GM23338 (cell line): ENCODE measurements at regions not wholly inside any gene's neighbourhood (a gene's known extent, or its start where the extent isn't known, plus 50 kb on each side); places are given as distances from the start of the nearest gene placed in this dataset.

ENCODE experiments used
- ATAC-seq: fragments of 200-7000 bp; cut with Tn5 transposase; 3 replicates; pipeline ENCODE4 v1.9.1; 2020
- DNase-seq: peaks from one replicate; pipeline ENCODE4 v3.0.0-alpha.2; 2015; ENCODE audit warnings: low spot score
- H2AFZ ChIP-seq: fragments of 200-600 bp; sonication (generic); 2 replicates; pipeline ENCODE4 v1.8.0; 2016; ENCODE audit warnings: antibody characterized with exemption, mild to moderate bottlenecking, moderate library complexity
- H3F3A ChIP-seq: fragments of 200-600 bp; sonication (generic); replicated peaks from 2 replicates; pipeline ENCODE4 v1.8.0; 2017; ENCODE audit warnings: antibody characterized with exemption, mixed run types, low read depth
- H3K27ac ChIP-seq: fragments of 200-600 bp; sonication (generic); 2 replicates; pipeline ENCODE4 v1.6.1; 2016; ENCODE audit warnings: low read depth
- H3K27me3 ChIP-seq: fragments of 200-600 bp; sonication (generic); 2 replicates; pipeline ENCODE4 v1.8.0; 2016; ENCODE audit warnings: mild to moderate bottlenecking, mixed run types, moderate library complexity; ENCODE audit not compliant: insufficient read depth
- H3K36me3 ChIP-seq: fragments of 200-600 bp; sonication (generic); 2 replicates; pipeline ENCODE4 v1.8.0; 2016; ENCODE audit warnings: mild to moderate bottlenecking; ENCODE audit not compliant: insufficient read depth
- H3K4me1 ChIP-seq: fragments of 200-600 bp; sonication (generic); 2 replicates; pipeline ENCODE4 v1.8.0; 2016; ENCODE audit warnings: mild to moderate bottlenecking, moderate library complexity; ENCODE audit not compliant: insufficient read depth
- H3K4me2 ChIP-seq: fragments of 200-600 bp; sonication (generic); 2 replicates; pipeline ENCODE4 v1.7.1; 2017; ENCODE audit warnings: mixed run types
- H3K4me3 ChIP-seq: fragments of 200-600 bp; sonication (generic); 2 replicates; pipeline ENCODE4 v1.6.1; 2016; ENCODE audit warnings: mixed run types
- H3K79me2 ChIP-seq: fragments of 200-600 bp; sonication (generic); replicated peaks from 2 replicates; pipeline ENCODE4 v1.8.0; 2017; ENCODE audit warnings: mild to moderate bottlenecking; ENCODE audit not compliant: insufficient read depth
- H3K9me2 ChIP-seq: fragments of 200-600 bp; sonication (generic); 2 replicates; pipeline ENCODE4 v1.8.0; 2017; ENCODE audit not compliant: insufficient read depth
- H4K20me1 ChIP-seq: fragments of 200-600 bp; sonication (generic); replicated peaks from 2 replicates; pipeline ENCODE4 v1.8.0; 2017; ENCODE audit warnings: mild to moderate bottlenecking; ENCODE audit not compliant: insufficient read depth
- H3K27ac Mint-ChIP-seq: 2 replicates; pipeline ENCODE4 v1.8.0; 2020; ENCODE audit warnings: inconsistent platforms, mild to moderate bottlenecking, moderate library complexity, mixed read lengths
- H3K27me3 Mint-ChIP-seq: 3 replicates; pipeline ENCODE4 v1.8.0; 2022; ENCODE audit warnings: low read depth, mild to moderate bottlenecking, moderate library complexity, mixed read lengths, inconsistent platforms; ENCODE audit not compliant: insufficient read depth, poor library complexity
- H3K36me3 Mint-ChIP-seq: 3 replicates; pipeline ENCODE4 v1.8.0; 2021; ENCODE audit warnings: low read depth, mild to moderate bottlenecking, inconsistent platforms, moderate library complexity, mixed read lengths
- H3K4me1 Mint-ChIP-seq: 3 replicates; pipeline ENCODE4 v1.8.0; 2020; ENCODE audit warnings: mild to moderate bottlenecking, inconsistent platforms, mixed read lengths
- H3K4me3 Mint-ChIP-seq: 3 replicates; pipeline ENCODE4 v1.8.0; 2021; ENCODE audit warnings: moderate library complexity, mild to moderate bottlenecking, inconsistent platforms, mixed read lengths
- H3K9me3 Mint-ChIP-seq: 3 replicates; pipeline ENCODE4 v1.8.0; 2020; ENCODE audit warnings: moderate library complexity, mild to moderate bottlenecking, inconsistent platforms, mixed read lengths
- CREB1 ChIP-seq: fragments of 250-450 bp; sonication (Bioruptor Pico); IDR thresholded peaks from 2 replicates; pipeline ENCODE4 v1.5.0; 2020; ENCODE audit warnings: low read depth, mild to moderate bottlenecking, moderate library complexity
- EZH2phosphoT487 ChIP-seq: fragments of 200-600 bp; sonication (generic); IDR thresholded peaks from one replicate; pipeline ENCODE4 v1.8.1; 2018; ENCODE audit warnings: antibody characterized with exemption; ENCODE audit not compliant: unreplicated experiment
- JUNB ChIP-seq: IDR thresholded peaks from one replicate; pipeline ENCODE4 v1.6.1; 2016; ENCODE audit warnings: antibody characterized with exemption; ENCODE audit not compliant: unreplicated experiment
- NANOG ChIP-seq: IDR thresholded peaks from 2 replicates; pipeline ENCODE4 v1.6.1; 2016; ENCODE audit warnings: antibody characterized with exemption, borderline replicate concordance
- POLR2AphosphoS5 ChIP-seq: IDR thresholded peaks from 2 replicates; pipeline ENCODE4 v1.6.1; 2016; ENCODE audit warnings: antibody characterized with exemption, low read depth
- ZNF114 ChIP-seq: fragments of 250-450 bp; sonication (Bioruptor Pico); IDR thresholded peaks from 2 replicates; pipeline ENCODE4 v1.5.0; 2020; ENCODE audit warnings: mild to moderate bottlenecking, moderate library complexity
- ZNF331 ChIP-seq: fragments of 250-450 bp; sonication (Bioruptor Pico); IDR thresholded peaks from 2 replicates; pipeline ENCODE4 v1.5.0; 2020; ENCODE audit warnings: low read depth, mild to moderate bottlenecking, moderate library complexity
- TF ChIP-seq, protein P1 (sequence below): fragments of 250-450 bp; sonication (Bioruptor Pico); IDR thresholded peaks from 2 replicates; pipeline ENCODE4 v1.5.0; 2020; ENCODE audit warnings: mild to moderate bottlenecking, moderate library complexity
- TF ChIP-seq, protein P2 (sequence below): IDR thresholded peaks from 2 replicates; pipeline ENCODE4 v1.6.1; 2016; ENCODE audit warnings: antibody characterized with exemption
- TF ChIP-seq, protein P3 (sequence below), 2 experiments: fragments of 200-600 bp in 1 of 2; sonication (generic) in 1 of 2; conservative IDR thresholded peaks; 2 replicates each; pipeline versions ENCODE4 v1.5.1 to v1.6.1; 2016 to 2017; ENCODE audit warnings: antibody characterized with exemption in 2 of 2, low read depth in 2 of 2, mild to moderate bottlenecking in 2 of 2, moderate library complexity in 1 of 2
- TF ChIP-seq, protein P4 (sequence below): IDR thresholded peaks from one replicate; pipeline ENCODE4 v1.6.1; 2018; ENCODE audit warnings: antibody characterized with exemption; ENCODE audit not compliant: unreplicated experiment

DNA sequence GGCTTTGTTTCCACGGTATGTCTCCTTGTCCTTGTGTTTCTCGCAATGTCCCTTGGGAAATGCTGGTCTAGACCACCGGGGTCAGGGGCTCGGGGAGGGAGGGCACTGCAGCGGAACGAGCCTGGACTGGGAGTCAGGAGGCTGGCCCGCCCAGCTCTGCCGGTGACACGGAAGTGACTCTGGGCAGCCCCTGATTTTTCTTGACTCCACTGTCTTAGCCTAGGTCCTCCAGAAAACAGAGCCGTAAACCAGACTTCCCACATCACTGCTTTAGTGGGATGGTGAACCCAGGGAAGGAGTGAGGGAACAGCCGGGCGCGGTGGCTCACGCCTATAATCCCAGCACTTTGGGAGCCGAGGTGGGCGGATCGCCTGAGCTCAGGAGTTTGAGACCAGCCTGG lies 144.2 kb downstream of the ASB1 start (continued):
- TF ChIP-seq, protein P1, sequence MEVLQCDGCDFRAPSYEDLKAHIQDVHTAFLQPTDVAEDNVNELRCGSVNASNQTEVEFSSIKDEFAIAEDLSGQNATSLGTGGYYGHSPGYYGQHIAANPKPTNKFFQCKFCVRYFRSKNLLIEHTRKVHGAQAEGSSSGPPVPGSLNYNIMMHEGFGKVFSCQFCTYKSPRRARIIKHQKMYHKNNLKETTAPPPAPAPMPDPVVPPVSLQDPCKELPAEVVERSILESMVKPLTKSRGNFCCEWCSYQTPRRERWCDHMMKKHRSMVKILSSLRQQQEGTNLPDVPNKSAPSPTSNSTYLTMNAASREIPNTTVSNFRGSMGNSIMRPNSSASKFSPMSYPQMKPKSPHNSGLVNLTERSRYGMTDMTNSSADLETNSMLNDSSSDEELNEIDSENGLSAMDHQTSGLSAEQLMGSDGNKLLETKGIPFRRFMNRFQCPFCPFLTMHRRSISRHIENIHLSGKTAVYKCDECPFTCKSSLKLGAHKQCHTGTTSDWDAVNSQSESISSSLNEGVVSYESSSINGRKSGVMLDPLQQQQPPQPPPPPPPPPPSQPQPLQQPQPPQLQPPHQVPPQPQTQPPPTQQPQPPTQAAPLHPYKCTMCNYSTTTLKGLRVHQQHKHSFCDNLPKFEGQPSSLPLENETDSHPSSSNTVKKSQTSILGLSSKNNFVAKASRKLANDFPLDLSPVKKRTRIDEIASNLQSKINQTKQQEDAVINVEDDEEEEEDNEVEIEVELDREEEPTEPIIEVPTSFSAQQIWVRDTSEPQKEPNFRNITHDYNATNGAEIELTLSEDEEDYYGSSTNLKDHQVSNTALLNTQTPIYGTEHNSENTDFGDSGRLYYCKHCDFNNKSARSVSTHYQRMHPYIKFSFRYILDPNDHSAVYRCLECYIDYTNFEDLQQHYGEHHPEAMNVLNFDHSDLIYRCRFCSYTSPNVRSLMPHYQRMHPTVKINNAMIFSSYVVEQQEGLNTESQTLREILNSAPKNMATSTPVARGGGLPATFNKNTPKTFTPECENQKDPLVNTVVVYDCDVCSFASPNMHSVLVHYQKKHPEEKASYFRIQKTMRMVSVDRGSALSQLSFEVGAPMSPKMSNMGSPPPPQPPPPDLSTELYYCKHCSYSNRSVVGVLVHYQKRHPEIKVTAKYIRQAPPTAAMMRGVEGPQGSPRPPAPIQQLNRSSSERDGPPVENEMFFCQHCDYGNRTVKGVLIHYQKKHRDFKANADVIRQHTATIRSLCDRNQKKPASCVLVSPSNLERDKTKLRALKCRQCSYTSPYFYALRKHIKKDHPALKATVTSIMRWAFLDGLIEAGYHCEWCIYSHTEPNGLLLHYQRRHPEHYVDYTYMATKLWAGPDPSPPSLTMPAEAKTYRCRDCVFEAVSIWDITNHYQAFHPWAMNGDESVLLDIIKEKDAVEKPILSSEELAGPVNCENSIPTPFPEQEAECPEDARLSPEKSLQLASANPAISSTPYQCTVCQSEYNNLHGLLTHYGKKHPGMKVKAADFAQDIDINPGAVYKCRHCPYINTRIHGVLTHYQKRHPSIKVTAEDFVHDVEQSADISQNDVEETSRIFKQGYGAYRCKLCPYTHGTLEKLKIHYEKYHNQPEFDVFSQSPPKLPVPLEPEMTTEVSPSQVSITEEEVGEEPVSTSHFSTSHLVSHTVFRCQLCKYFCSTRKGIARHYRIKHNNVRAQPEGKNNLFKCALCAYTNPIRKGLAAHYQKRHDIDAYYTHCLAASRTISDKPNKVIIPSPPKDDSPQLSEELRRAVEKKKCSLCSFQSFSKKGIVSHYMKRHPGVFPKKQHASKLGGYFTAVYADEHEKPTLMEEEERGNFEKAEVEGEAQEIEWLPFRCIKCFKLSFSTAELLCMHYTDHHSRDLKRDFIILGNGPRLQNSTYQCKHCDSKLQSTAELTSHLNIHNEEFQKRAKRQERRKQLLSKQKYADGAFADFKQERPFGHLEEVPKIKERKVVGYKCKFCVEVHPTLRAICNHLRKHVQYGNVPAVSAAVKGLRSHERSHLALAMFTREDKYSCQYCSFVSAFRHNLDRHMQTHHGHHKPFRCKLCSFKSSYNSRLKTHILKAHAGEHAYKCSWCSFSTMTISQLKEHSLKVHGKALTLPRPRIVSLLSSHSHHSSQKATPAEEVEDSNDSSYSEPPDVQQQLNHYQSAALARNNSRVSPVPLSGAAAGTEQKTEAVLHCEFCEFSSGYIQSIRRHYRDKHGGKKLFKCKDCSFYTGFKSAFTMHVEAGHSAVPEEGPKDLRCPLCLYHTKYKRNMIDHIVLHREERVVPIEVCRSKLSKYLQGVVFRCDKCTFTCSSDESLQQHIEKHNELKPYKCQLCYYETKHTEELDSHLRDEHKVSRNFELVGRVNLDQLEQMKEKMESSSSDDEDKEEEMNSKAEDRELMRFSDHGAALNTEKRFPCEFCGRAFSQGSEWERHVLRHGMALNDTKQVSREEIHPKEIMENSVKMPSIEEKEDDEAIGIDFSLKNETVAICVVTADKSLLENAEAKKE (CRISPR knock-in tag), result no peak
- TF ChIP-seq NANOG (no peak), POLR2AphosphoS5 (no peak)

DNA sequence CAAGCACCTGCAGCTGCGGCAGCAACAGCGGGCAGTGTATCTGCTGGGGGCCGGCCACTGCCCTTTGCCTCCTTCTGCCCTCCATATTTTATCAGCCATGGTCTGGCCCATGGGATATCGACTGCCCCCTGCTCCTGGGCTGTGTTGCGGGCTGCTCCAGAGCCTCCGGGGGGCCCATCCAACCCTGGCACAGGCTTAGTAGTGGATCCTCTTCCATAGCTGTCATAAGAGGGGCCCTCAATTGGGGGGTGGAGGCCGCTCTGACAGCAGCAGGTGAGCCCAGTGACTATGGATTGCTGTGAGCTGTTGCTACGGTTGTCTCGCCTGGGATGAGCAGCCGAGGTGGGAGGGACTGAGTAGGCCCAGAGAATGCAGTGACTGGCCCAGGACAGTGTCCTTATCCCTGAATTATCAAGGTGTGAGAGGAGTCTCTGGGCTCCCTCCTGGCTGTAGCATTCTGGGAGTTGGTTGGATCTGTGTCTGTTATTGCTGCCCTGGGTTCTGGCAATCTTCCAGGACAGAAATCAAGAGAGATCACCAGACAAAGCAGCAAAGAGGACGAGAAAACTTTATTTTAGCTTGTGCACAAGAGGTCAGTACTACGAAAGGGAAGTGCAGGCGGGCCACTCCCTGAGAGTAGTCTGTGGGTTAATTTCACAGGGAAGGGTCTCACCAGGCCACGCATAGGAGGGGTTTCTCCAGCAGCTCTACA lies 145.1 kb downstream of the ASB1 start:
- Mint-ChIP-seq H3K36me3 (no peaks in the 10 kb centered on the region; the same call in 2 of the 3 replicates), H3K4me1 (peaks cover 5% of the 10 kb centered on the region; the same call in 1 of the 3 replicates), H3K4me3 (no peak overlapping the region), H3K9me3 (no peaks in the 10 kb centered on the region), H3K27ac (no peak overlapping the region), H3K27me3 (peaks cover 29% of the 10 kb centered on the region)
- no peaks in the 10 kb centered on the region; the same call in 1 of the 2 replicates for H3K36me3 ChIP-seq
- H3K27ac ChIP-seq, result no peak overlapping the region
- H3K4me2 ChIP-seq, result no peak overlapping the region
- no peaks in the 10 kb centered on the region for H3K27me3 ChIP-seq
- no peaks in the 10 kb centered on the region for H3K4me1 ChIP-seq
- no peaks in the 10 kb centered on the region for H4K20me1 ChIP-seq
- no peaks in the 10 kb centered on the region for H3K9me2 ChIP-seq
- no peak for ATAC-seq
- no peak overlapping the region for H3K4me3 ChIP-seq
- no peaks in the 10 kb centered on the region for H3F3A ChIP-seq
- no peak for DNase-seq
- H2AFZ ChIP-seq, result no peak overlapping the region
- no peaks in the 10 kb centered on the region for H3K79me2 ChIP-seq
- no peak for TF ChIP-seq NANOG
- TF ChIP-seq EZH2phosphoT487, result no peak
- TF ChIP-seq POLR2AphosphoS5, result no peak
- no peak for TF ChIP-seq JUNB
- TF ChIP-seq ZNF331 (CRISPR knock-in tag), result no peak
- TF ChIP-seq, protein P2, sequence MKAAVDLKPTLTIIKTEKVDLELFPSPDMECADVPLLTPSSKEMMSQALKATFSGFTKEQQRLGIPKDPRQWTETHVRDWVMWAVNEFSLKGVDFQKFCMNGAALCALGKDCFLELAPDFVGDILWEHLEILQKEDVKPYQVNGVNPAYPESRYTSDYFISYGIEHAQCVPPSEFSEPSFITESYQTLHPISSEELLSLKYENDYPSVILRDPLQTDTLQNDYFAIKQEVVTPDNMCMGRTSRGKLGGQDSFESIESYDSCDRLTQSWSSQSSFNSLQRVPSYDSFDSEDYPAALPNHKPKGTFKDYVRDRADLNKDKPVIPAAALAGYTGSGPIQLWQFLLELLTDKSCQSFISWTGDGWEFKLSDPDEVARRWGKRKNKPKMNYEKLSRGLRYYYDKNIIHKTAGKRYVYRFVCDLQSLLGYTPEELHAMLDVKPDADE, result no peak
- TF ChIP-seq, protein P3, sequence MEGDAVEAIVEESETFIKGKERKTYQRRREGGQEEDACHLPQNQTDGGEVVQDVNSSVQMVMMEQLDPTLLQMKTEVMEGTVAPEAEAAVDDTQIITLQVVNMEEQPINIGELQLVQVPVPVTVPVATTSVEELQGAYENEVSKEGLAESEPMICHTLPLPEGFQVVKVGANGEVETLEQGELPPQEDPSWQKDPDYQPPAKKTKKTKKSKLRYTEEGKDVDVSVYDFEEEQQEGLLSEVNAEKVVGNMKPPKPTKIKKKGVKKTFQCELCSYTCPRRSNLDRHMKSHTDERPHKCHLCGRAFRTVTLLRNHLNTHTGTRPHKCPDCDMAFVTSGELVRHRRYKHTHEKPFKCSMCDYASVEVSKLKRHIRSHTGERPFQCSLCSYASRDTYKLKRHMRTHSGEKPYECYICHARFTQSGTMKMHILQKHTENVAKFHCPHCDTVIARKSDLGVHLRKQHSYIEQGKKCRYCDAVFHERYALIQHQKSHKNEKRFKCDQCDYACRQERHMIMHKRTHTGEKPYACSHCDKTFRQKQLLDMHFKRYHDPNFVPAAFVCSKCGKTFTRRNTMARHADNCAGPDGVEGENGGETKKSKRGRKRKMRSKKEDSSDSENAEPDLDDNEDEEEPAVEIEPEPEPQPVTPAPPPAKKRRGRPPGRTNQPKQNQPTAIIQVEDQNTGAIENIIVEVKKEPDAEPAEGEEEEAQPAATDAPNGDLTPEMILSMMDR (conservative IDR thresholded peaks at IDR 0.05; ENCODE audit: low read depth in 2 of 2), result no peak
- no peak for TF ChIP-seq ZNF114 (CRISPR knock-in tag)
- TF ChIP-seq, protein P4, sequence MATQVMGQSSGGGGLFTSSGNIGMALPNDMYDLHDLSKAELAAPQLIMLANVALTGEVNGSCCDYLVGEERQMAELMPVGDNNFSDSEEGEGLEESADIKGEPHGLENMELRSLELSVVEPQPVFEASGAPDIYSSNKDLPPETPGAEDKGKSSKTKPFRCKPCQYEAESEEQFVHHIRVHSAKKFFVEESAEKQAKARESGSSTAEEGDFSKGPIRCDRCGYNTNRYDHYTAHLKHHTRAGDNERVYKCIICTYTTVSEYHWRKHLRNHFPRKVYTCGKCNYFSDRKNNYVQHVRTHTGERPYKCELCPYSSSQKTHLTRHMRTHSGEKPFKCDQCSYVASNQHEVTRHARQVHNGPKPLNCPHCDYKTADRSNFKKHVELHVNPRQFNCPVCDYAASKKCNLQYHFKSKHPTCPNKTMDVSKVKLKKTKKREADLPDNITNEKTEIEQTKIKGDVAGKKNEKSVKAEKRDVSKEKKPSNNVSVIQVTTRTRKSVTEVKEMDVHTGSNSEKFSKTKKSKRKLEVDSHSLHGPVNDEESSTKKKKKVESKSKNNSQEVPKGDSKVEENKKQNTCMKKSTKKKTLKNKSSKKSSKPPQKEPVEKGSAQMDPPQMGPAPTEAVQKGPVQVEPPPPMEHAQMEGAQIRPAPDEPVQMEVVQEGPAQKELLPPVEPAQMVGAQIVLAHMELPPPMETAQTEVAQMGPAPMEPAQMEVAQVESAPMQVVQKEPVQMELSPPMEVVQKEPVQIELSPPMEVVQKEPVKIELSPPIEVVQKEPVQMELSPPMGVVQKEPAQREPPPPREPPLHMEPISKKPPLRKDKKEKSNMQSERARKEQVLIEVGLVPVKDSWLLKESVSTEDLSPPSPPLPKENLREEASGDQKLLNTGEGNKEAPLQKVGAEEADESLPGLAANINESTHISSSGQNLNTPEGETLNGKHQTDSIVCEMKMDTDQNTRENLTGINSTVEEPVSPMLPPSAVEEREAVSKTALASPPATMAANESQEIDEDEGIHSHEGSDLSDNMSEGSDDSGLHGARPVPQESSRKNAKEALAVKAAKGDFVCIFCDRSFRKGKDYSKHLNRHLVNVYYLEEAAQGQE, result no peak
- no peak for TF ChIP-seq CREB1
